Spleen (tissue), 11 donors: ENCODE measurements at regions not wholly inside any gene's neighbourhood (a gene's known extent, or its start where the extent isn't known, plus 50 kb on each side); places are given as distances from the start of the nearest gene placed in this dataset.

Source experiments
- DNase-seq: peaks from one replicate; pipeline ENCODE4 v3.0.0-alpha.2; 2020
- H3K27ac ChIP-seq, 8 donors: fragments of 200-600 bp; sonication (generic) in 7 of 8; 1 replicate in 4 of 8; 2 replicates in 4 of 8; pipeline versions ENCODE4 v1.5.0 to v1.8.0; 2016 to 2021; ENCODE audit warnings: inconsistent platforms in 4 of 8, mild to moderate bottlenecking in 4 of 8, moderate library complexity in 1 of 8
- H3K27me3 ChIP-seq, 7 donors: fragments of 200-600 bp; sonication (generic) in 6 of 7; replicated peaks in 1 of 7; 1 replicate in 4 of 7; 2 replicates in 3 of 7; pipeline versions ENCODE4 v1.5.0 to v1.8.0; 2016 to 2021; ENCODE audit warnings: inconsistent platforms in 3 of 7, mild to moderate bottlenecking in 1 of 7
- H3K36me3 ChIP-seq, 6 donors: fragments of 200-600 bp; sonication (generic) in 5 of 6; 1 replicate in 4 of 6; 2 replicates in 2 of 6; pipeline versions ENCODE4 v1.5.0 to v1.8.0; 2016 to 2021; ENCODE audit warnings: inconsistent platforms in 2 of 6
- H3K4me1 ChIP-seq, 6 donors: fragments of 200-600 bp; sonication (generic) in 5 of 6; 1 replicate in 3 of 6; 2 replicates in 3 of 6; pipeline versions ENCODE4 v1.5.0 to v1.8.0; 2016 to 2021; ENCODE audit warnings: inconsistent platforms in 3 of 6
- H3K4me3 ChIP-seq, 8 donors: fragments of 200-600 bp; sonication (generic) in 7 of 8; 1 replicate in 4 of 8; 2 replicates in 4 of 8; pipeline versions ENCODE4 v1.5.0 to v1.8.0; 2016 to 2021; ENCODE audit warnings: inconsistent platforms in 4 of 8, mild to moderate bottlenecking in 4 of 8, moderate library complexity in 2 of 8
- H3K9me3 ChIP-seq, 8 donors: fragments of 200-600 bp; sonication (generic) in 7 of 8; 1 replicate in 4 of 8; 2 replicates in 4 of 8; pipeline versions ENCODE4 v1.5.0 to v1.8.0; 2016 to 2021; ENCODE audit warnings: inconsistent platforms in 4 of 8
- CTCF ChIP-seq, 11 experiments: fragments of 200-600 bp in 7 of 11; fragments of 450-650 bp in 4 of 11; sonication (generic) in 4 of 11; IDR thresholded peaks in 8 of 11; conservative IDR thresholded peaks in 3 of 11; 1 replicate in 7 of 11; 2 replicates in 4 of 11; pipeline versions ENCODE4 v1.4.0 to v1.8.0; 2016 to 2021; ENCODE audit warnings: antibody characterized with exemption in 11 of 11, inconsistent platforms in 4 of 11, mild to moderate bottlenecking in 1 of 11
- POLR2A ChIP-seq, 3 donors: fragments of 450-650 bp; IDR thresholded peaks; one replicate each; pipeline ENCODE4 v1.5.1; 2017; ENCODE audit warnings: antibody characterized with exemption in 3 of 3, mild to moderate bottlenecking in 1 of 3
- POLR2AphosphoS5 ChIP-seq, 3 donors: sonication (generic); formaldehyde crosslinking; IDR thresholded peaks; one replicate each; pipeline ENCODE4 v1.5.1; 2017; ENCODE audit warnings: antibody characterized with exemption in 3 of 3
- WGBS, 5 donors: extraction: QIAGEN DNeasy Blood & Tissue Kit in 3 of 5; methylation state at CpG; one replicate each; pipeline versions ENCODE4 v1.1.5 to v1.1.7; 2013 to 2018; 5-methylcytosine and 5-hydroxymethylcytosine counted together
- intact Hi-C: fragments of 100-400 bp; cut with DNase I; formaldehyde crosslinking; loops from one replicate; pipeline ENCODE4 v1.15.0; 2023; ENCODE audit warnings: low total_unique reads
- donor health status: healthy with polysubstance abuse.
- donor health status: DM: no; HTN: no; CAD: no; lungs with moderate emphysema.
- donor health status: DM: no; HTN: no; CAD: no.
- donor health status: Bipolar disorder and iron deficiency.
- donor health status: healthy.
- donor health status: DM: no; HTN: no; CAD: no.
- donor health status: DM: yes; HTN: yes; CAD: no.

GRCh38 chr1:72678683-72679082 is 396.3 kb upstream of the NEGR1 start:
- no peak for DNase-seq
- intact Hi-C loops = no loop called here
- no peaks in the 10 kb centered on the region for H3K4me1 ChIP-seq
- H3K27ac ChIP-seq = no peak overlapping the region
- no peaks in the 10 kb centered on the region for H3K27me3 ChIP-seq
- no peaks in the 10 kb centered on the region for H3K36me3 ChIP-seq
- 44 to 56% (median 55%) methylated on average over 4 of the region's 4 CpGs for WGBS, 5 donors
- TF ChIP-seq CTCF (IDR thresholded peaks at IDR 0.05 in 8 of 11, conservative IDR thresholded peaks at IDR 0.05 in 3 of 11) (no peak), POLR2AphosphoS5 (IDR thresholded peaks at IDR 0.05) (no peak), POLR2A (IDR thresholded peaks at IDR 0.05) (no peak)
- H3K4me3 ChIP-seq = no peak overlapping the region
- H3K9me3 ChIP-seq = no peaks in the 10 kb centered on the region

GRCh38 chr1:72670902-72671301 is 388.6 kb upstream of the NEGR1 start:
- TF ChIP-seq POLR2A (IDR thresholded peaks at IDR 0.05) (no peak), CTCF (IDR thresholded peaks at IDR 0.05 in 8 of 11, conservative IDR thresholded peaks at IDR 0.05 in 3 of 11) (no peak), POLR2AphosphoS5 (IDR thresholded peaks at IDR 0.05) (no peak)

GRCh38 chr1:72662918-72663317 is 380.6 kb upstream of the NEGR1 start:
- TF ChIP-seq POLR2AphosphoS5 (IDR thresholded peaks at IDR 0.05) (no peak), POLR2A (IDR thresholded peaks at IDR 0.05) (no peak), CTCF (IDR thresholded peaks at IDR 0.05 in 8 of 11, conservative IDR thresholded peaks at IDR 0.05 in 3 of 11) (no peak)

More at GRCh38 chr1:72670902-72671301, 388.6 kb upstream of the NEGR1 start:
- H3K4me1 ChIP-seq = no peaks in the 10 kb centered on the region
- no peaks in the 10 kb centered on the region for H3K27me3 ChIP-seq
- WGBS, 5 donors = 68 to 86% (median 76%) methylated on average over 2 of the region's 2 CpGs
- no peak for DNase-seq
- peaks cover 0 to 3% (median 0%) of the 10 kb centered on the region in 8 donors for H3K9me3 ChIP-seq
- intact Hi-C loops = no loop called here
- no peak overlapping the region for H3K27ac ChIP-seq
- H3K4me3 ChIP-seq = no peak overlapping the region
- no peaks in the 10 kb centered on the region for H3K36me3 ChIP-seq

GRCh38 chr1:72650843-72651435 is 368.6 kb upstream of the NEGR1 start:
- intact Hi-C loops = no loop called here
- Histone ChIP-seq H3K4me3 (no peak overlapping the region), H3K36me3 (no peaks in the 10 kb centered on the region), H3K27ac (no peak overlapping the region), H3K9me3 (peaks cover 0 to 7% (median 0%) of the 10 kb centered on the region in 8 donors), H3K4me1 (no peaks in the 10 kb centered on the region), H3K27me3 (no peaks in the 10 kb centered on the region)
- TF ChIP-seq POLR2A (IDR thresholded peaks at IDR 0.05) = no peak
- TF ChIP-seq CTCF (IDR thresholded peaks at IDR 0.05 in 8 of 11, conservative IDR thresholded peaks at IDR 0.05 in 3 of 11) = no peak
- TF ChIP-seq POLR2AphosphoS5 (IDR thresholded peaks at IDR 0.05) = no peak
- 77 to 89% (median 83%) methylated on average over 5 of the region's 5 CpGs for WGBS, 5 donors
- no peak for DNase-seq

More at GRCh38 chr1:72662918-72663317, 380.6 kb upstream of the NEGR1 start:
- DNase-seq = no peak
- Histone ChIP-seq H3K4me1 (no peaks in the 10 kb centered on the region), H3K27ac (no peak overlapping the region), H3K27me3 (no peaks in the 10 kb centered on the region), H3K36me3 (no peaks in the 10 kb centered on the region), H3K9me3 (peaks cover 0 to 3% (median 0%) of the 10 kb centered on the region in 8 donors), H3K4me3 (no peak overlapping the region)
- intact Hi-C loops = no loop called here
